Esophagus squamous epithelium (tissue), 4 donors: ENCODE measurements at regions not wholly inside any gene's neighbourhood (a gene's known extent, or its start where the extent isn't known, plus 50 kb on each side); places are given as distances from the start of the nearest gene placed in this dataset.

ENCODE experiments used
- POLR2A ChIP-seq, 4 donors: fragments of 450-650 bp; IDR thresholded peaks; one replicate each; pipeline ENCODE4 v1.6.1; 2017; ENCODE audit warnings: antibody characterized with exemption in 4 of 4, mild to moderate bottlenecking in 4 of 4, moderate library complexity in 3 of 4
- TF ChIP-seq, protein P1 (sequence below), 6 experiments: fragments of 450-650 bp in 4 of 6; fragments of 200-600 bp in 2 of 6; sonication (generic) in 2 of 6; IDR thresholded peaks; one replicate each; pipeline ENCODE4 v1.5.1; 2016 to 2019; ENCODE audit warnings: antibody characterized with exemption in 6 of 6, mild to moderate bottlenecking in 4 of 6, moderate library complexity in 4 of 6

GRCh38 chr16:86869288-86870022 lies 291.1 kb downstream of the FOXL1 start:
- TF ChIP-seq, protein P1, sequence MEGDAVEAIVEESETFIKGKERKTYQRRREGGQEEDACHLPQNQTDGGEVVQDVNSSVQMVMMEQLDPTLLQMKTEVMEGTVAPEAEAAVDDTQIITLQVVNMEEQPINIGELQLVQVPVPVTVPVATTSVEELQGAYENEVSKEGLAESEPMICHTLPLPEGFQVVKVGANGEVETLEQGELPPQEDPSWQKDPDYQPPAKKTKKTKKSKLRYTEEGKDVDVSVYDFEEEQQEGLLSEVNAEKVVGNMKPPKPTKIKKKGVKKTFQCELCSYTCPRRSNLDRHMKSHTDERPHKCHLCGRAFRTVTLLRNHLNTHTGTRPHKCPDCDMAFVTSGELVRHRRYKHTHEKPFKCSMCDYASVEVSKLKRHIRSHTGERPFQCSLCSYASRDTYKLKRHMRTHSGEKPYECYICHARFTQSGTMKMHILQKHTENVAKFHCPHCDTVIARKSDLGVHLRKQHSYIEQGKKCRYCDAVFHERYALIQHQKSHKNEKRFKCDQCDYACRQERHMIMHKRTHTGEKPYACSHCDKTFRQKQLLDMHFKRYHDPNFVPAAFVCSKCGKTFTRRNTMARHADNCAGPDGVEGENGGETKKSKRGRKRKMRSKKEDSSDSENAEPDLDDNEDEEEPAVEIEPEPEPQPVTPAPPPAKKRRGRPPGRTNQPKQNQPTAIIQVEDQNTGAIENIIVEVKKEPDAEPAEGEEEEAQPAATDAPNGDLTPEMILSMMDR (IDR thresholded peaks at IDR 0.05), result no peak
- no peak for TF ChIP-seq POLR2A (IDR thresholded peaks at IDR 0.05)
